HepG2 (cell line): ENCODE measurements at regions not wholly inside any gene's neighbourhood (a gene's known extent, or its start where the extent isn't known, plus 50 kb on each side); places are given as distances from the start of the nearest gene placed in this dataset.

Experiments
- GLI4 ChIP-seq: sonication (generic); formaldehyde crosslinking; IDR thresholded peaks from 2 replicates; pipeline ENCODE4 v1.5.1; 2020; ENCODE audit warnings: missing genetic modification reagents, mild to moderate bottlenecking, moderate library complexity, borderline replicate concordance
- HNF4A ChIP-seq: sonication (generic); formaldehyde crosslinking; IDR thresholded peaks from 2 replicates; pipeline ENCODE4 v1.4.0; 2020; ENCODE audit warnings: missing genetic modification reagents
- LCORL ChIP-seq, 2 experiments: fragments of 450-650 bp in 1 of 2; sonication (generic) in 1 of 2; formaldehyde crosslinking in 1 of 2; IDR thresholded peaks; 2 replicates each; pipeline versions ENCODE4 v1.5.0 to v1.6.1; 2017 to 2020; ENCODE audit warnings: antibody characterized with exemption in 1 of 2, missing genetic modification reagents in 1 of 2
- MAFK ChIP-seq, 2 experiments: IDR thresholded peaks in 1 of 2; conservative IDR thresholded peaks in 1 of 2; 2 replicates each; pipeline ENCODE4 v1.6.1; 2011; ENCODE audit warnings: improper control_type of control experiment in 2 of 2, low read length in 2 of 2
- MBD4 ChIP-seq: IDR thresholded peaks from 2 replicates; pipeline ENCODE4 v1.6.1; 2012; ENCODE audit warnings: low read length, inconsistent platforms, borderline replicate concordance
- MEIS1 ChIP-seq: sonication (generic); formaldehyde crosslinking; IDR thresholded peaks from 2 replicates; pipeline ENCODE4 v1.9.0; 2021; ENCODE audit warnings: mild to moderate bottlenecking, missing genetic modification reagents, moderate library complexity, borderline replicate concordance
- NFE2L1 ChIP-seq: sonication (generic); formaldehyde crosslinking; IDR thresholded peaks from 2 replicates; pipeline ENCODE4 v1.4.0; 2020; ENCODE audit warnings: missing genetic modification reagents, mild to moderate bottlenecking, borderline replicate concordance
- NR2F6 ChIP-seq, 2 experiments: IDR thresholded peaks; 2 replicates each; pipeline ENCODE4 v1.6.1; 2016; ENCODE audit warnings: antibody characterized with exemption in 1 of 2, mild to moderate bottlenecking in 1 of 2
- RXRA ChIP-seq: sonication (generic); formaldehyde crosslinking; IDR thresholded peaks from 2 replicates; pipeline ENCODE4 v1.5.1; 2020; ENCODE audit warnings: missing genetic modification reagents
- SIX4 ChIP-seq: sonication (generic); formaldehyde crosslinking; IDR thresholded peaks from 2 replicates; pipeline ENCODE4 v1.4.0; 2020; ENCODE audit warnings: missing genetic modification reagents
- SRSF4 ChIP-seq: fragments of 200-400 bp; formaldehyde crosslinking; IDR thresholded peaks from one replicate; pipeline ENCODE4 v1.6.1; 2018; ENCODE audit warnings: mild to moderate bottlenecking, low read depth, low read length, moderate library complexity; ENCODE audit not compliant: poor library complexity, severe bottlenecking
- TMF1 ChIP-seq: sonication (generic); formaldehyde crosslinking; IDR thresholded peaks from 2 replicates; pipeline ENCODE4 v1.8.1; 2022; ENCODE audit warnings: low read depth, missing genetic modification reagents
- ZFP36L2 ChIP-seq: sonication (generic); formaldehyde crosslinking; IDR thresholded peaks from 2 replicates; pipeline ENCODE4 v1.4.0; 2020; ENCODE audit warnings: missing genetic modification reagents
- ZKSCAN8 ChIP-seq: IDR thresholded peaks from 2 replicates; pipeline ENCODE4 v1.6.1; 2016; ENCODE audit warnings: borderline replicate concordance, missing genetic modification reagents, missing compliant biosample characterization
- ZNF331 ChIP-seq: sonication (generic); formaldehyde crosslinking; IDR thresholded peaks from 2 replicates; pipeline ENCODE4 v1.4.0; 2020; ENCODE audit warnings: missing genetic modification reagents
- ZNF543 ChIP-seq: sonication (generic); formaldehyde crosslinking; IDR thresholded peaks from 2 replicates; pipeline ENCODE4 v1.4.0; 2020; ENCODE audit warnings: mild to moderate bottlenecking, missing genetic modification reagents
- ZNF550 ChIP-seq: sonication (generic); formaldehyde crosslinking; IDR thresholded peaks from 2 replicates; pipeline ENCODE4 v1.4.0; 2020; ENCODE audit warnings: mild to moderate bottlenecking, missing genetic modification reagents, borderline replicate concordance
- ZNF572 ChIP-seq: sonication (generic); formaldehyde crosslinking; IDR thresholded peaks from 2 replicates; pipeline ENCODE4 v1.5.1; 2020; ENCODE audit warnings: mild to moderate bottlenecking, missing genetic modification reagents
- ZNF850 ChIP-seq: sonication (generic); formaldehyde crosslinking; conservative IDR thresholded peaks from 2 replicates; pipeline ENCODE4 v1.9.0; 2021; ENCODE audit warnings: mild to moderate bottlenecking, missing genetic modification reagents
- ZSCAN29 ChIP-seq: sonication (generic); formaldehyde crosslinking; conservative IDR thresholded peaks from 2 replicates; pipeline ENCODE4 v1.4.0; 2020; ENCODE audit warnings: mild to moderate bottlenecking, missing genetic modification reagents
- TF ChIP-seq, protein P1 (sequence below): sonication (generic); formaldehyde crosslinking; conservative IDR thresholded peaks from 2 replicates; pipeline ENCODE4 v1.8.0; 2022; ENCODE audit warnings: missing genetic modification reagents
- TF ChIP-seq, protein P2 (sequence below): sonication (generic); formaldehyde crosslinking; IDR thresholded peaks from 2 replicates; pipeline ENCODE4 v1.4.0; 2020; ENCODE audit warnings: missing genetic modification reagents
- TF ChIP-seq, protein P3 (sequence below): IDR thresholded peaks from 2 replicates; pipeline ENCODE4 v1.6.1; 2016; ENCODE audit warnings: missing biosample characterization, missing genetic modification reagents, low read depth
- TF ChIP-seq, protein P4 (sequence below): sonication (generic); formaldehyde crosslinking; IDR thresholded peaks from 2 replicates; pipeline ENCODE4 v1.4.0; 2020; ENCODE audit warnings: missing genetic modification reagents; ENCODE audit errors: not compliant biosample characterization

DNA sequence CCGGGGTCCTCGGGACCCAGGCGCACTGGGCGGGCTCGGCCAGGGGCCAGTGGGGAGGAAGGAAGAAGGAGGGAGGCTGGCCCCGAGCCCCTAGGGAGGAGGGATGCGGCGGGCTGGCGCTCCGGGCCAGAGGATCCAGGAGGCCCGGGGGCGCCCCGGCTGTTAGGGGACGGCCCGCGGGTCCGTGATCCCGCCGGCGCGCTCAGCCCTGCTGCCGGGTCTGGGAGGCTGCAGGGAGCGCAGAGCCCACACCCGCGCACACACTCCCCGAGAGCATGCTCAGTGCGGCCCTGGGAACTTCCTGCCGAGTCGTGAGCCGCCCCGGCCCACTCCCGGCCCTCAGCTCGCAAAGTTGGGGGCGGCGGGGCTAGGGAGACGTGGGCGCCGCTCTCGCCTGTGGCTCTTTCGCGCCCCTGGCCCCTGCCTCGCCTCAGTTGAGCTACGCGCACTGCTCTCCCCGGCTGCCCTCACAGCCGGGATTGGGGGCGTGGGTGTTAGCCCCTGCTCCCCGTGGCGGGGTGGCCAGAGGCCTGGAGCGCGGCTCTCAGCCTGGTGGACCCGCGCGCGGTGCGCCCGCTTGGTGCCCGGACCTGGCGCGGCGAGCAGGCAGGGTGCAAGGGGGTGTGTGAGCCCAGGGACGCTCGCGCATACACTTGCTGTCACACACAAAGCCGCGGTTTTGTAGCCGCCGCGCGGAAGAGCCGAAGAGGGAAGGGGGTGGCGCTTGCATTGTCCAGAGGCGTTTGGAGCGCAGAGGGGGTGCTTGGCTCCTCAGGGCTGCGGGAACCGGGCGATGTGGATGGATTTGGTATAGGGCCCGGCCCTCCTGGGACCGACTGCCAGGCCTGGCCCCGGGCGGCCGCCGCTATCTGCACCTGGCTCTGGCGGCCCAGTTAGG lies 132.9 kb upstream of the MGAT5 start (continued):
- TF ChIP-seq ZNF572 (CRISPR knock-in tag) = no peak
- no peak for TF ChIP-seq HNF4A (CRISPR knock-in tag)
- TF ChIP-seq LCORL (IDR thresholded peaks at IDR 0.05) = no peak
- peak; percentile 84 for TF ChIP-seq LCORL (CRISPR knock-in tag; IDR thresholded peaks at IDR 0.05)
- TF ChIP-seq, protein P1, sequence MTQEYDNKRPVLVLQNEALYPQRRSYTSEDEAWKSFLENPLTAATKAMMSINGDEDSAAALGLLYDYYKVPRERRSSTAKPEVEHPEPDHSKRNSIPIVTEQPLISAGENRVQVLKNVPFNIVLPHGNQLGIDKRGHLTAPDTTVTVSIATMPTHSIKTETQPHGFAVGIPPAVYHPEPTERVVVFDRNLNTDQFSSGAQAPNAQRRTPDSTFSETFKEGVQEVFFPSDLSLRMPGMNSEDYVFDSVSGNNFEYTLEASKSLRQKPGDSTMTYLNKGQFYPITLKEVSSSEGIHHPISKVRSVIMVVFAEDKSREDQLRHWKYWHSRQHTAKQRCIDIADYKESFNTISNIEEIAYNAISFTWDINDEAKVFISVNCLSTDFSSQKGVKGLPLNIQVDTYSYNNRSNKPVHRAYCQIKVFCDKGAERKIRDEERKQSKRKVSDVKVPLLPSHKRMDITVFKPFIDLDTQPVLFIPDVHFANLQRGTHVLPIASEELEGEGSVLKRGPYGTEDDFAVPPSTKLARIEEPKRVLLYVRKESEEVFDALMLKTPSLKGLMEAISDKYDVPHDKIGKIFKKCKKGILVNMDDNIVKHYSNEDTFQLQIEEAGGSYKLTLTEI = no peak
- TF ChIP-seq TMF1 (CRISPR knock-in tag) = peak; percentile 43; the same call in 1 of the 2 replicates
- no peak for TF ChIP-seq ZSCAN29 (CRISPR knock-in tag)
- TF ChIP-seq MEIS1 = peak; percentile 88
- TF ChIP-seq SRSF4 = no peak
- no peak for TF ChIP-seq SIX4 (CRISPR knock-in tag)
- peak; percentile 89; the same call in 1 of the 2 replicates for TF ChIP-seq ZNF543 (CRISPR knock-in tag)
- TF ChIP-seq ZFP36L2 = no peak
- TF ChIP-seq MBD4 = no peak
- TF ChIP-seq ZNF550 (CRISPR knock-in tag) = no peak
- TF ChIP-seq RXRA (CRISPR knock-in tag) = peak; percentile 52; the same call in 1 of the 2 replicates
- TF ChIP-seq, protein P2, sequence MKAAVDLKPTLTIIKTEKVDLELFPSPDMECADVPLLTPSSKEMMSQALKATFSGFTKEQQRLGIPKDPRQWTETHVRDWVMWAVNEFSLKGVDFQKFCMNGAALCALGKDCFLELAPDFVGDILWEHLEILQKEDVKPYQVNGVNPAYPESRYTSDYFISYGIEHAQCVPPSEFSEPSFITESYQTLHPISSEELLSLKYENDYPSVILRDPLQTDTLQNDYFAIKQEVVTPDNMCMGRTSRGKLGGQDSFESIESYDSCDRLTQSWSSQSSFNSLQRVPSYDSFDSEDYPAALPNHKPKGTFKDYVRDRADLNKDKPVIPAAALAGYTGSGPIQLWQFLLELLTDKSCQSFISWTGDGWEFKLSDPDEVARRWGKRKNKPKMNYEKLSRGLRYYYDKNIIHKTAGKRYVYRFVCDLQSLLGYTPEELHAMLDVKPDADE (CRISPR knock-in tag) = peak; percentile 69; the same call in 1 of the 2 replicates
- TF ChIP-seq NFE2L1 = no peak
- no peak for TF ChIP-seq GLI4 (CRISPR knock-in tag)
- 0 out of 2 replicates have a peak, but pooled peaks have one; percentile 12 for TF ChIP-seq ZNF331
- TF ChIP-seq, protein P3, sequence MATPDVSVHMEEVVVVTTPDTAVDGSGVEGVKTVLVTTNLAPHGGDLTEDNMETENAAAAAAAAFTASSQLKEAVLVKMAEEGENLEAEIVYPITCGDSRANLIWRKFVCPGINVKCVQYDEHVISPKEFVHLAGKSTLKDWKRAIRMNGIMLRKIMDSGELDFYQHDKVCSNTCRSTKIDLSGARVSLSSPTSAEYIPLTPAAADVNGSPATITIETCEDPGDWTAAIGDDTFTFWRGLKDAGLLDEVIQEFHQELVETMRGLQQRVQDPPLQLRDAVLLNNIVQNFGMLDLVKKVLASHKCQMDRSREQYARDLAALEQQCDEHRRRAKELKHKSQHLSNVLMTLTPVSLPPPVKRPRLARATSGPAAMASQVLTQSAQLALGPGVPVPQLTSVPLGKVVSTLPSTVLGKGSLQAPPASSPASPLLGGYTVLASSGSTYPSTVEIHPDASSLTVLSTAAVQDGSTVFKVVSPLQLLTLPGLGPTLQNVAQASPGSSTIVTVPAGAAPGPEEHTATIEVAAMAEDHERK (CRISPR knock-in tag) = no peak
- TF ChIP-seq MAFK (conservative IDR thresholded peaks at IDR 0.05 in 1 of 2, IDR thresholded peaks at IDR 0.05 in 1 of 2; ENCODE audit: low read length in 2 of 2) = no peak
- 0 out of 2 replicates have a peak, but pooled peaks have one; percentile 22 for TF ChIP-seq ZKSCAN8 (CRISPR knock-in tag)
- TF ChIP-seq ZNF850 (CRISPR knock-in tag) = 0 out of 2 replicates have a peak, but pooled peaks have one; percentile 73
- TF ChIP-seq, protein P4, sequence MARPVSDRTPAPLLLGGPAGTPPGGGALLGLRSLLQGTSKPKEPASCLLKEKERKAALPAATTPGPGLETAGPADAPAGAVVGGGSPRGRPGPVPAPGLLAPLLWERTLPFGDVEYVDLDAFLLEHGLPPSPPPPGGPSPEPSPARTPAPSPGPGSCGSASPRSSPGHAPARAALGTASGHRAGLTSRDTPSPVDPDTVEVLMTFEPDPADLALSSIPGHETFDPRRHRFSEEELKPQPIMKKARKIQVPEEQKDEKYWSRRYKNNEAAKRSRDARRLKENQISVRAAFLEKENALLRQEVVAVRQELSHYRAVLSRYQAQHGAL = no peak
- TF ChIP-seq NR2F6 (IDR thresholded peaks at IDR 0.05) = no peak
- TF ChIP-seq NR2F6 (CRISPR knock-in tag; IDR thresholded peaks at IDR 0.05) = 0 out of 2 replicates have a peak, but pooled peaks have one; percentile 17
